Eye (tissue), 1 donor: ENCODE measurements at regions not wholly inside any gene's neighbourhood (a gene's known extent, or its start where the extent isn't known, plus 50 kb on each side); places are given as distances from the start of the nearest gene placed in this dataset.

ENCODE experiments used
- DNase-seq: peaks from one replicate; pipeline ENCODE4 v3.0.0-alpha.2; 2015

DNA sequence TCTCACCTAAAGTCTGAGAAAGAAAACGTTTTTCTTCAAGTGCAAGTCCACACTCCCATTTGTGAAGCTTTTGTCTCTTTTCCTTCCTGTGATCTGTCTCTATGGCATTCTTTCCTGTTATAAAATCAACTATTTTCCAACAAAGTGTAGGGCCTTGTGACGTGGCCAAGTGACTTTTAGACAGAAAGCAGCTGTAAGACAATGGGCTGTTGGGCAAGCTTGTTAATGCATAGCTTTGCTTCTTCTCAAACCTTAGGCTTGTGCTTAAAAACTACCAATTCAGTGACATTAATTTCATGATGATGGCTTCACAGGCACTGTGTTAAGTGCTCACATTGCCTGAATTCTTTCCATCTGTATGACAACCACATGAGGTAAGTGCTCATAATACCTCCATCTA lies 83.5 kb downstream of the VCY1B start:
- DNase-seq: no peak

GRCh38 chrY:14145614-14146013 lies 89.6 kb downstream of the VCY1B start:
- no peak for DNase-seq

GRCh38 chrY:14182776-14183175 lies 126.7 kb downstream of the VCY1B start:
- no peak for DNase-seq

- no peak for DNase-seq
These were observed 166.0 kb downstream of the VCY1B start for GRCh38 chrY:14222014-14222413.

DNA sequence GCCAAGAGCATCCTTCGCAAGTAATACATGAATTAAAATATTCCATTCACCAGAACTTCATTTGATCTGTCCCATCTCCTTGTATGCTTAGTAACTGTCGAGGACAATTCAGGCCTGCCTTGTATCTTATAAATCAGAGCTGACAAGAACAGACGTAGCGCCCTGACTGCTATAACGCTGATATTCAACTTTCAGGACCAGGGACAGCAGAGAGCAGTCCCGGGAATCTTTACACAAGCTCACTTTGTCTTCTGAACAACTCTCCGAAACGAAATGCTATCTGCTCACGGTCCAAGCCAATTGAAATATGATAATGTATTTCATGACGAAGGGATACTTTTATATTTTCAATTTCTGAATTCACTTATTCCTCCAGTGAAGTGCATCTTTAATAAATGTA lies 175.7 kb downstream of the VCY1B start:
- peak; percentile 60 for DNase-seq

DNA sequence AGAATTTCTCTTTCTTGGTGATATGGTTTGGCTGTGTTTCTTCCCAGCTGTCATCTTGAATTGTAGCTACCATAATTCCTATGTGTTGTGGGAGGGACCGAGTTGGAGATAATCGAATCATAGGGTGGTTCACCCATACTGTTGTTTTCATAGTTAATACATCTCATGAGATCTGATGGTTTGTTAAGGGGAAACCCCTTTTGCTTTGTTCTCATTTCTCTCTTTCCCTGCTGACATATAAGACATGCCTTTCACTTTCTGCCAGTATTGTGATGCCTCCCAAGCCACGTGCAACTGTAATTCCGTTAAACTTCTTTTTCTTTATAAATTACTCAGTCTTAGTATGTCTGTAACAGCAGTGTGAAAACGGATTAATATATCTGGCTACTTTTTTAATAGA lies 179.0 kb downstream of the VCY1B start:
- no peak for DNase-seq

- DNase-seq: peak; percentile 15
These were observed 182.2 kb downstream of the VCY1B start for GRCh38 chrY:14238277-14238676.

DNA sequence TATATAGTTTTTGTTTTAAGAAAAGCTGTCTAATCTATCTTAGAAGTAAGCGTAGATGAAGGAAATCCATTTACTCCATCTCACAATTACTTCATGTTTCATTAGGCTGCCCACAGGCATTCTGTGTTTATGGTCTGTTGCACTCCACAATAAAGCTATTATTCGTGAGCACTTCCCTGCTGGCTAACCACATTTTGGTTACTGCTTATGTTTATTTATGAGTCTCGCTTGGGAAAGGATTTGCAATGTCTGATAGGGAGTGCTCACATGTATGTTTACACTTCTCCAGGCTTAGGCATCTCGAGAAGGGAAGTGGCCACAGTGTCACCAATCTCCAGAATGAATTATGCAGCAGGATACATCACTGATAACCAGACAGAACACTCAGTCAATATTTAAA lies 190.9 kb downstream of the VCY1B start:
- peak; percentile 60 for DNase-seq

- no peak for DNase-seq
These were observed 193.0 kb downstream of the VCY1B start for GRCh38 chrY:14248878-14249576.

DNA sequence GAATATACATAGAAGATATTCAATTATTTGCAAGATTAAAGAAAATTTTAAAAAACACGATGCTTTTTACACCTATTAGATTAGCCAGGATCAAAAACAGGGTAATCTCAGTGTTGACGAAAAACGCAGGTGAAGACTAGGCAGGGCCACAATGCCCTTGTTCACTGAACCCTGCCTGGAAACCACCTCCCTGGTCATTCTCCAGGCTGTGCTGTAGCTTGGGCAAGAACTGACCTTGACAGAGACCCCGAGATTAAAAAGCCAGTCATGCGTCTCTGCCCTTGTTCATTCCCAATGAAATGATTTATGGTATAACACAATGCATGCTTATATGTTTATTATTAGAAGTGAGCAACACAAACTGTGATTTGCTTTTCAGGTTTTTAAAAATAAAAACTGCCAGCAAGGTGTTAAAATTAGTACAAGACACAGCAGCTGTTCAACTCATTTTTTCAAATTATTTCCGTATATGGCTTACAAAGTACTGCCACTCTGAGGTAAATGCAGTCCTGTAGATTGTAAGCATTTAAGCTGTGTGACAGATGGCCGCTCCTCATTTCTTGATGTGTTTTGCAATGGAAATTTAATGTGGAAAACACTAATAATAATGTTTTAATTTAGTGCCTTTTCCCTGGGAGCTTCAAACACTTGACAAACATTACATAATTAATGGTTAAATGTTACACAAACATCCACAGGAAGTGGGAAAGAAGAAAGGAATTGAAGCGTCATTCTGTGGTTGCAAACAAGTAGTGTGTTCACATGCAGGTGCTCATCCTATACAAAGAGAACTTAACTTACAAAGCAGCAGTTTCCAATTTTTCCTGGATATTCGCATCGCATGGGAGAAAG lies 200.2 kb downstream of the VCY1B start:
- no peak for DNase-seq

- no peak for DNase-seq
These were observed 200.8 kb downstream of the VCY1B start for GRCh38 chrY:14256817-14257168.

GRCh38 chrY:14277029-14277428 lies 221.0 kb downstream of the VCY1B start:
- no peak for DNase-seq

DNA sequence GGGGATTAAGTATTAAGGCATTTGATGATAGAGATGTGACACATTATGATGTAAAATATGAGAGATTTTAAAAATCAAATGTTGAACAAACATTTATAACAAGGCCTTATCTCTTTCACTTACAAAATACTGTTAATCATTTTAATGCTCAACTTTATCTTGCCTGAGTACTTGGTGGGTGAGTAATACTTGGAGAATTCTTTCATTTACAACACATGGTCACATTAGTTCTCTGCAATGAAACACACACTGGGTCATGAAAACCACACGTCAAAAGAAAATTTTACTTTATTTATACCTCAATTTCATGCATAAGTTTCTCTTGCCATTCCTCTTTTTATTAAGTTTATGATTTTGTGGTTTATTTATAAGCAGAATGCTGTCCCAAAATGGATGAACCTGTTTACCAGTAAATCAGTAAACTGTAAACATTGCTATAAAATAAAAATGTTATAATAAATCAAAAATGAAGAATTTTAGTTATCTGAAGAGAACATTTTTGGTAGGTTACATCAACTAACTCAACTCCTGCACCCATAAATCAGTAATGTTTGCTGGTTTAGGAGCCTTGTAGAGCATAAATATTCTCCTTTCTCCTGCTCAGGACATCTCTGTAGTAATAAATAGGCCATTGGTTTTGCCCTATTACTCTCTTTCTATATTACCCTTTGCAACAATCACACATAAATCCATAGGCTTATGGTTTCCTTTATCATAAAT lies 233.5 kb upstream of the NLGN4Y start:
- DNase-seq: no peak

- DNase-seq: no peak
These were observed 231.9 kb upstream of the NLGN4Y start for GRCh38 chrY:14292382-14292781.

DNA sequence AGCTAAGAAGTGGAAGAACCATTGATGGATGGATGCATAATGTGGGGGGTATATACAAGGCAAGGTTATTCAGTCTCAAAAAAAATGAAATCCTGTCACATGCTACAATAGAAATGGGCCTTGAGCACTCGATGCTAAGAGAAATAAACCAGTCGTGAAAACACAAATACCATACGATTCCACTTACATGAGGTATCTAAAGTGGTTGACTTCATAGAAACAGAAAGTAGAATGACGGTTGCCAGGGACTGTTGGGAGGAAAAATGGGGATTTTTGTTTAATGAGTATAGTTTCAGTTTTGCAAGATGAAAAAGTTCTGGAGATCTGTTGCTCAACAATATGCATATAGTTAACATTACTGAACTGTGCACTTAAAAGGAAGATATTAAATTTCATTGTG lies 223.6 kb upstream of the NLGN4Y start:
- no peak for DNase-seq

- DNase-seq: no peak
These were observed 222.8 kb upstream of the NLGN4Y start for GRCh38 chrY:14301552-14301951.

DNA sequence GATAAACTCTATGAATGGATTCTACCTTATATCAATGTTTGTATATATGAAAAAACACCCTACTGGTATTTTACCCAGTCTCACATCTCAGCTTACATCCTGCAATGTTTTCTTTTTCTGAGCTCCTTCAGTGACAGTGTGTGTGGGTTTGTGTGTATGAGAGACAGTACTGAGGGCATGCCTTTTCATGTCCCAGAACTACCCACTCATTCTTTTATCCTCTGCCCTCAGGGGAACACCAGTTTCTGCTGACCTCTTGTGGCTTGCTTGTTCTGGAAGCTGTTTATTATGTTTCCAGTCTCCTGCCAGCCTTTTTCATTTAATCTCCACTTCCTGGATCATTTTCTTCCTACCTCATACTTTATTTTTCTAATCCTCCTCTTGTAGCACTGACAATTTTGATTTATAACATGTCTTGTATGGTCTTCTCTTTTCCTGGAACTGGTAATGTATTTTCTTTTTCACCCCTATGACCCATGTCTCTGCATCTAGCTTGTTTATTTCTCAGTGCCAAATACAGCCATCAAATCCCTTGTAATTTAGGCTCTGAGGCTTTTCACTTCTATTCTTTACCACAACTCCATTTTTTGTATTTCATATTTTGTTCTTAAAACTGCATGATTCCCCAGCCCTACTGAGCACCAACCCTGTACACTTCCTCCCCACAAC lies 195.5 kb upstream of the NLGN4Y start:
- DNase-seq: peak; percentile 33

DNA sequence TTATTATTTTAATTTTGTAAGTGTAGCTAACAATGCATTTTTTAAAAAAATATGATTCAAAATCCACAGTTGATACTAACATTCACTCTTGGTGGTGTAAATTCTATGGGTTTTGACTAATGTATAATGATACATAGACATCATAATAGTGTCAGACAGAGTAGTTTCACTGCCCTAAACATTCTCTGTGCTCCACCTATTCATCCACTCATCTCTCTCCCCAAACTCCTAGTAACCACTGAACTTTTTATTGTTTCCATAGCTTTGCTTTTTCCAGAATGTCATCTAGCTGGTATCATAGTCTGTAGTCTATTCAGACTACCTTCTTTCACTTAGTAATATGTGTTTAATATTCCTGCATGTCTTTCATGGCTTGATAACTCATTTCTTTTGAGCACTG lies 194.0 kb upstream of the NLGN4Y start:
- DNase-seq: no peak

- DNase-seq: no peak
These were observed 184.8 kb upstream of the NLGN4Y start for GRCh38 chrY:14339524-14339923.

DNA sequence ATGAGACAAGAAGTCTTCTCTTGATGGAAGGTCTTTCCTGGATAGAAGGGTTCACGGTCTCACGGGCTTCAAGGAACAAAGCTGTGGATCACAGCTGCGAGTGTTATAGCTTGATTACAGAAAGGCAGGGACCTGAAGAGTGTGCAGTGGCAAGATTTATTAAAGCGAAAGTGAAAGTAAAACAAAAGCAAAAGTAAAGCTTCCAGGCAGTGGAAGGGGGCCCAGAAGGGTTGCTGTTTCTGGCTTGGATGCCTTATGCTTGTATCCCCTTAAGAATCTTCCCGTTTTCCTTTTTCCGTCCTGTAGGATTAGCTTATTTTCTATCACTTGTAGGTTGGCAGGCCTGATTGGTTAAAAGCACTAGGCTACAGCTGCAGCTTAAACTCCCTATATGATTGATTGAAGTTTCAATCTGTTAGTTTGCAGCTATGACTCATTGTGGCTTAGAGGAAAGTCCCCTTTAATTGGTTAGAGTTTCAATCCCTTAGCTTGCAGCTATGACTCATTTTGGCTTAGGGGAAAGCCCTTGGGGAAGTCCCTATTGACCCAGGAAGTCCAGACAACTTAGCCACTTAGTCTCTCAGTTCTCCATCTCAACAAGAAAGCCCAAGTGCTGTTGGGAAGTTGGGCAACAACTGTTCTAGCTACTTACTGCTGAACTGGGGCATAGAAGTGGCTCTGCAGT lies 183.7 kb upstream of the NLGN4Y start:
- no peak for DNase-seq

- DNase-seq: no peak
These were observed 179.5 kb upstream of the NLGN4Y start for GRCh38 chrY:14344648-14345333.

DNA sequence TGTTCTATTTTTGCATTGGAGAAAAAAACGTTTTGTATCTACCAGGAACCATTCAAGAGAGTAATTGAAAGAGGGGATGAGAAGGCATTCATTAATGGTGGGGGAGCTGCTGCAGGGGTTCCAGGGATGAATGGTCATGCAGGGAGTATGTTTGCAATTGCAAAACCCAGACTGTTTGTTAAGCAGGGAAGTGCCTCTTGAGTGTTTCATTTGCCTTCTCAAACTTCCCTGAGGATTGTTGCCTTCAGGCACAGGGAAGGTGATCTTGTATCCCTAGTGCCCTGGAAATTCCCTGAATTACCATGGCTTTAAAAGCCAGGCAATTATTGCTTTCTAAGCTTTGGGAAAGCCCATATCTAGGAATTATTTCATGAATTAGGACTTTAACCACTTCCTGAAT lies 172.7 kb upstream of the NLGN4Y start:
- DNase-seq: no peak
